Choroid plexus epithelial cell (primary cell): ENCODE measurements at regions not wholly inside any gene's neighbourhood (a gene's known extent, or its start where the extent isn't known, plus 50 kb on each side); places are given as distances from the start of the nearest gene placed in this dataset.
A peak's percentile ranks its signal among the peaks of the same experiment; 100 is the strongest.

Source experiments
- DNase-seq: peaks from one replicate; pipeline ENCODE4 v3.0.0-alpha.2; 2010; ENCODE audit warnings: low read depth
- H3K4me3 ChIP-seq: 2 replicates; pipeline ENCODE4 v1.5.1; 2011; ENCODE audit warnings: low read depth, mild to moderate bottlenecking, control low read depth, low read length, moderate library complexity
- CTCF ChIP-seq: conservative IDR thresholded peaks from 2 replicates; pipeline ENCODE4 v1.5.1; 2011; ENCODE audit warnings: low read depth, mild to moderate bottlenecking, control low read depth, inconsistent platforms, low read length, moderate library complexity

- no peak overlapping the region for H3K4me3 ChIP-seq
- peak; percentile 56 for TF ChIP-seq CTCF
- DNase-seq: peak; percentile 67
Observed at GRCh38 chr2:118492335-118492734, 355.1 kb downstream of the EN1 start.

GRCh38 chr2:118490330-118490729 lies 357.1 kb downstream of the EN1 start:
- H3K4me3 ChIP-seq: no peak overlapping the region
- DNase-seq: no peak
- no peak for TF ChIP-seq CTCF

GRCh38 chr2:118489712-118490299 lies 357.6 kb downstream of the EN1 start:
- no peak for TF ChIP-seq CTCF
- no peak for DNase-seq
- no peak overlapping the region for H3K4me3 ChIP-seq

GRCh38 chr2:118481299-118481698 lies 366.1 kb downstream of the EN1 start:
- no peak for DNase-seq
- no peak for TF ChIP-seq CTCF
- H3K4me3 ChIP-seq: no peak overlapping the region

- no peak overlapping the region for H3K4me3 ChIP-seq
- DNase-seq: no peak
- no peak for TF ChIP-seq CTCF
Observed at GRCh38 chr2:118479020-118479419, 368.4 kb downstream of the EN1 start.

- DNase-seq: peak; percentile 11
- no peak overlapping the region for H3K4me3 ChIP-seq
- TF ChIP-seq CTCF: no peak
Observed at GRCh38 chr2:118477111-118477862, 370.2 kb downstream of the EN1 start.
